ENCODE measurements at regions not wholly inside any gene's neighbourhood (a gene's known extent, or its start where the extent isn't known, plus 50 kb on each side); places are given as distances from the start of the nearest gene placed in this dataset.

GRCh38 chr13:87398047-87398446 is 273.1 kb upstream of the SLITRK5 start:
- TF ChIP-seq CTCF (IDR thresholded peaks at IDR 0.05 in 4 of 5, conservative IDR thresholded peaks at IDR 0.05 in 1 of 5), result no peak
- no peak for TF ChIP-seq POLR2A (IDR thresholded peaks at IDR 0.05)

All from gastrocnemius medialis (tissue), 4 donors.